LNCaP clone FGC (cell line): ENCODE measurements at regions not wholly inside any gene's neighbourhood (a gene's known extent, or its start where the extent isn't known, plus 50 kb on each side); places are given as distances from the start of the nearest gene placed in this dataset.

Experiments used
- DNase-seq: peaks from one replicate; pipeline ENCODE4 v3.0.0-alpha.2; 2011; ENCODE audit warnings: low read depth
- H3K4me3 ChIP-seq: 2 replicates; pipeline ENCODE4 v1.5.1; 2011; ENCODE audit warnings: mild to moderate bottlenecking, low read depth, low read length, control low read depth
- CTCF ChIP-seq: IDR thresholded peaks from 2 replicates; pipeline ENCODE4 v1.5.1; 2012; ENCODE audit warnings: mild to moderate bottlenecking; ENCODE audit not compliant: control insufficient read depth, insufficient read depth; ENCODE audit errors: extremely low read depth

- no peak for TF ChIP-seq CTCF
- no peak overlapping the region for H3K4me3 ChIP-seq
- DNase-seq, result no peak
Observed at GRCh38 chr4:43316813-43317212, 424.3 kb downstream of the GRXCR1 start.

GRCh38 chr4:43325220-43325967, 432.9 kb downstream of the GRXCR1 start:
- no peak for TF ChIP-seq CTCF
- DNase-seq, result no peak
- H3K4me3 ChIP-seq, result no peak overlapping the region

GRCh38 chr4:43330288-43330687, 437.8 kb downstream of the GRXCR1 start:
- no peak overlapping the region for H3K4me3 ChIP-seq
- DNase-seq, result no peak
- TF ChIP-seq CTCF, result no peak

GRCh38 chr4:43331226-43332051, 438.9 kb downstream of the GRXCR1 start:
- DNase-seq, result no peak
- no peak overlapping the region for H3K4me3 ChIP-seq
- TF ChIP-seq CTCF, result no peak

GRCh38 chr4:43332052-43332425, 439.5 kb downstream of the GRXCR1 start:
- H3K4me3 ChIP-seq, result no peak overlapping the region
- no peak for TF ChIP-seq CTCF
- DNase-seq, result no peak

GRCh38 chr4:43337707-43338106, 445.2 kb downstream of the GRXCR1 start:
- no peak for DNase-seq
- H3K4me3 ChIP-seq, result no peak overlapping the region
- TF ChIP-seq CTCF, result no peak
